ENCODE measurements at regions not wholly inside any gene's neighbourhood (a gene's known extent, or its start where the extent isn't known, plus 50 kb on each side); places are given as distances from the start of the nearest gene placed in this dataset.

DNA sequence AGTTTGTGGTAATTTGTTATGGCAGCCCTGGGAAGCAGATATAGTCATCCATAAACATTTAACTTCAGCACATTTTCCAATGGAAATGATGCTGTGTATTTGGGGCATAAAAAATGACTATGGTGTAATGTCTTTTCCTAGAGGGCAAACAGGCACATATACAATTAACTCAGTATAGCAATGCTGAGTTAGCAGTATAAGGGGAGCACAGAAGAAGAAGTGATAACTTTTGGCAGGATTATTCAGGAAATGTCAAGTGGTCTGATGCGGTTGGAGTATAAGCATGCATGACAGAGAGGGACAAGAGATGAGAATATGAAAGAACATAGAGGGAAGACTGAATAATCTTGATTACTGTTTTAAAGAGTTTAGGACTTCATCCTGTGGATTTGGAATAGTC is 55.3 kb upstream of the PRKD1 start:
- TF ChIP-seq EP300 (IDR thresholded peaks at IDR 0.05; ENCODE audit: borderline replicate concordance) = no peak
- TF ChIP-seq TAF1 (IDR thresholded peaks at IDR 0.05; ENCODE audit: low read depth) = no peak
- no peak for TF ChIP-seq CEBPB (IDR thresholded peaks at IDR 0.05)
- no peak for TF ChIP-seq TCF12 (IDR thresholded peaks at IDR 0.05; ENCODE audit: low read depth)
- TF ChIP-seq, protein P1, sequence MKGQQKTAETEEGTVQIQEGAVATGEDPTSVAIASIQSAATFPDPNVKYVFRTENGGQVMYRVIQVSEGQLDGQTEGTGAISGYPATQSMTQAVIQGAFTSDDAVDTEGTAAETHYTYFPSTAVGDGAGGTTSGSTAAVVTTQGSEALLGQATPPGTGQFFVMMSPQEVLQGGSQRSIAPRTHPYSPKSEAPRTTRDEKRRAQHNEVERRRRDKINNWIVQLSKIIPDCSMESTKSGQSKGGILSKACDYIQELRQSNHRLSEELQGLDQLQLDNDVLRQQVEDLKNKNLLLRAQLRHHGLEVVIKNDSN (IDR thresholded peaks at IDR 0.05) = no peak
- no peak for TF ChIP-seq RAD21 (IDR thresholded peaks at IDR 0.05; ENCODE audit: low read depth)
- TF ChIP-seq, protein P2, sequence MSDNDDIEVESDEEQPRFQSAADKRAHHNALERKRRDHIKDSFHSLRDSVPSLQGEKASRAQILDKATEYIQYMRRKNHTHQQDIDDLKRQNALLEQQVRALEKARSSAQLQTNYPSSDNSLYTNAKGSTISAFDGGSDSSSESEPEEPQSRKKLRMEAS (IDR thresholded peaks at IDR 0.05) = no peak
- no peak for TF ChIP-seq NFIC (IDR thresholded peaks at IDR 0.05)
- TF ChIP-seq EGR1 (IDR thresholded peaks at IDR 0.05) = no peak
- no peak for TF ChIP-seq YY1 (IDR thresholded peaks at IDR 0.05; ENCODE audit: low read depth)
- TF ChIP-seq, protein P3, sequence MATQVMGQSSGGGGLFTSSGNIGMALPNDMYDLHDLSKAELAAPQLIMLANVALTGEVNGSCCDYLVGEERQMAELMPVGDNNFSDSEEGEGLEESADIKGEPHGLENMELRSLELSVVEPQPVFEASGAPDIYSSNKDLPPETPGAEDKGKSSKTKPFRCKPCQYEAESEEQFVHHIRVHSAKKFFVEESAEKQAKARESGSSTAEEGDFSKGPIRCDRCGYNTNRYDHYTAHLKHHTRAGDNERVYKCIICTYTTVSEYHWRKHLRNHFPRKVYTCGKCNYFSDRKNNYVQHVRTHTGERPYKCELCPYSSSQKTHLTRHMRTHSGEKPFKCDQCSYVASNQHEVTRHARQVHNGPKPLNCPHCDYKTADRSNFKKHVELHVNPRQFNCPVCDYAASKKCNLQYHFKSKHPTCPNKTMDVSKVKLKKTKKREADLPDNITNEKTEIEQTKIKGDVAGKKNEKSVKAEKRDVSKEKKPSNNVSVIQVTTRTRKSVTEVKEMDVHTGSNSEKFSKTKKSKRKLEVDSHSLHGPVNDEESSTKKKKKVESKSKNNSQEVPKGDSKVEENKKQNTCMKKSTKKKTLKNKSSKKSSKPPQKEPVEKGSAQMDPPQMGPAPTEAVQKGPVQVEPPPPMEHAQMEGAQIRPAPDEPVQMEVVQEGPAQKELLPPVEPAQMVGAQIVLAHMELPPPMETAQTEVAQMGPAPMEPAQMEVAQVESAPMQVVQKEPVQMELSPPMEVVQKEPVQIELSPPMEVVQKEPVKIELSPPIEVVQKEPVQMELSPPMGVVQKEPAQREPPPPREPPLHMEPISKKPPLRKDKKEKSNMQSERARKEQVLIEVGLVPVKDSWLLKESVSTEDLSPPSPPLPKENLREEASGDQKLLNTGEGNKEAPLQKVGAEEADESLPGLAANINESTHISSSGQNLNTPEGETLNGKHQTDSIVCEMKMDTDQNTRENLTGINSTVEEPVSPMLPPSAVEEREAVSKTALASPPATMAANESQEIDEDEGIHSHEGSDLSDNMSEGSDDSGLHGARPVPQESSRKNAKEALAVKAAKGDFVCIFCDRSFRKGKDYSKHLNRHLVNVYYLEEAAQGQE (IDR thresholded peaks at IDR 0.05; ENCODE audit: low read depth) = no peak
- no peak for TF ChIP-seq CREB1 (IDR thresholded peaks at IDR 0.05; ENCODE audit: low read depth)
